ENCODE measurements at regions not wholly inside any gene's neighbourhood (a gene's known extent, or its start where the extent isn't known, plus 50 kb on each side); places are given as distances from the start of the nearest gene placed in this dataset.

DNA sequence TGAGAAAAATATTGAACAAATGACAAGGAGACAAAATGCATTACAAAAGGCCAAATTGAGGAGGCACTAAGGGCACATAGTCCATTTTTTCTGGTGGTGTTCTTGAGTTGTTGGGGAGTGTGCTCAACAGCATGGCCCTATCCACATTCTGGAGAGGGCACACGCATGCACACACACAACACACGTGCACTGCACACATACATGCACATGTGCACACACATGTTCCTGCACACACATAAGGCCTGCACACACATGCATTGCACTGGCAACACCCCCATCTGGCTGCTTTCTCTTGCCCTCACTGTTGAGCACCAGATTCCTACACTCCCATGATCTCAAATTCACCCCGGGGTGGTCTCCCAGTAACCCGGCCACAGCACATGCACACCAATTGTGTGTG, 659.2 kb upstream of the RAB6C start:
- no peak for FAIRE-seq

DNA sequence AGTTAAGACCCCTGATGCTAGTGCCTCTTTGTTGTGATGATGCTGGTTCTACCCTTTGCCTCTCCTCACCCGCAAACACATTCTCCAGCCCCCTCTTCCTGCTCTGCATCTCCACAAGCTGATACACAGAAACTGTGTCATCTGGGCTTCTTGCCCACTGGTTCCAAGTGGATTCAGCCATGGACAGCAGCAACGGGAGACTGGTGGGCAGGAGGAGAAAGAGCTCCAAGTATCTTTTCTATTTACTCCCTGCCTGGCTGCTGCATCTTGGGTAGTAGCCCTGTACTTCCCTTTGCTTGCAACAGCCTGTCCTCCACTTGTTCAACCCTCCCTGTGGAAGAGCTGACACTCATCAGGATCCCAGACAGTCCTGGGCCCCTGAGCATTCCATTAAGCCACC, 655.1 kb upstream of the RAB6C start:
- FAIRE-seq (no peak), DNase-seq (ENCODE audit: low spot score) (no peak)

More for the DNA sequence above, 659.2 kb upstream of the RAB6C start:
- DNase-seq (ENCODE audit: low spot score), result no peak

DNA sequence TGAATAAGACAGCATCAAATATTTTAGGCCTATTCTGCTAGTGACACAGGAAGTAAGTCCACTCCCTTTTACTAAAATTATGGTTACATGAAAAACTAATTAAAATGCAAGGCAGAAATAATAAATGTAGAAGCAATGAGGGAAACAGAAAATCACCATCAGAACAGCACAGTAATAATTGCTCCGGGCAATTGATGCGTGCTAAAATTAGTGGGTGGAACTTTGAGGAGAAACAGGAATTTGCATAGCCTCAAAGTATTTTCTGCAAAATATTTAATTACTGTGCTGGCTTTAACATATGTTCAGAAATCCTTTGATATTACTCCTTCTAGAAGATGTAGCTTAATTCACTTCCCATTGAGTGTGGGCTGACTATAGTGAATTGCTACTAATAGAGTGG, 654.3 kb upstream of the RAB6C start:
- DNase-seq (ENCODE audit: low spot score), result no peak
- no peak for FAIRE-seq

DNA sequence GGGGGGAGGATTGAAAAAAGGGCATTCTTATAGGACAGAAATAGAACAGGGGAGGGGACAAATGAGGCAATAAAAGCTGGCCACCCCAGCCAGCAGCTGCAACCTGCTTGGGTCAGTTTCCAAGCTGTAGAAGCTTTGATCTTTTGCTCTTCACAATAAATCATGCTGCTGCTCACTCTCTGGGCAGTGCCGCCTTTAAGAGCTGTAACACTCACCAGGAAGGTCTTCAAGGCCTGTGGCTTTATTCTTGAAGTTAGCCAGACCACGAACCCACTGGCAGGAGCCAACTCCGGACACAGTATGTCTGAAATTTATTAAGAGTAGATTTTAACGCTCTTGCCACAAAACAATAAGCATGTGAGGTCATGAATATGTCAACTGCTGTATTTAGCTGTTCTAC, 649.9 kb upstream of the RAB6C start:
- DNase-seq (ENCODE audit: low spot score) (no peak), FAIRE-seq (no peak)

DNA sequence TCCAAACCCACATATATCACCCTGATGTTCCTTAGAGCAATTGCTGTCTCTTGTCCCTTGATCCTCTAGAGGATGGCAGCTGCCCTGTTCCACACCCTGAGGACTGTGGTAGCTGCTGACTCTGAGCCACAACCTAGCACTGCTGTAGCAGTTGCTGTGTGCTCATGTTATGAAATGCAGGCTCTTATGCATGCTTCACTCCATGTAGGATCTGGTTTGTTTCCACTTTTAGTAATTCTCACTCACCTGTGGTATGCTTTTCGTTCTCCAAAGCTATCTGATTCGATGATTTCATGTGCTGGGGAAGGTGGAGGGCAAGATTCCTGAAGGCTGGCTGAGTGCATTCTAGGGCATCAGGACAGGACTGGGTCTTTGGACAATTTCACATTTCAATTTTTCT, 649.0 kb upstream of the RAB6C start:
- no peak for FAIRE-seq
- no peak for DNase-seq (ENCODE audit: low spot score)

DNA sequence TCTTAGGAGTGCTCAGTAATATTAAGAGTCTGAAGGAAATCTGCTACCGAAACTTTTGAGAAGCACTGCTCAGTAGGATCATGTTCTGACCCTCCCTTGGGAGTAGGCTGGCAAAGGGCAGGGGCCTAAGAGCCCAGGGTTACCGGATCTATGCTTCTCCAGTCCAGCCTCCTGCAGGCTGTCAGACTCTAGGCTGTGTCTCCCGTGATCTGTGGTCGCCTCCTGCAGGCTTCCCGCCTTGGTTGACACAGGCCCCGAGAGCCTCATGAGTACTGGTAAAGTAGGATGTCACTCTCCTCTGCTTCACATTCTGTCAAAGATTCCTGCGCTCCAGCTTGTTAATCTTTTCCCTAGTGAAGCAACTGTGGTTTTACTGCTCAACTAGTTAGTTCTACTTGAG, 647.8 kb upstream of the RAB6C start:
- DNase-seq (ENCODE audit: low spot score), result no peak

DNA sequence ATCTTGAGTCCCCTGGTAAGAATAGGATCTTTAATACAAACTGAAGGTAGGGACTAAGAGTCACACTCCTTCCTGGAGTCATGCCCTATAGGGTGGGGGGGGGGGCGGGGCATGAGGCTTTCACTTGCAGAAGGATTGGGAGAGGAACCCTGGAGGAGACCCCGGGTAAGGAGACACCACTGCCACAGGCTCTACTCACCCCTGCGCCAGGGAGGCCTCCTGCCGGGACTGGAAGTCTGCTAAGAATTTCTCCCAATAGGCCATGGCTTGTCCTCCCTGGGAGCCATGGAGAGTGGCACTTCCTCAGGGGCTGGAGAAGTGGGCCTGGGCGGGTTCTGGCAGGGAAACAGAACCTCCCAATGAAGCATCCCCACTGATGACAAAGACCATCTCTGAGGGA, 645.3 kb upstream of the RAB6C start:
- FAIRE-seq (no peak), DNase-seq (ENCODE audit: low spot score) (no peak)

More for the DNA sequence above, 647.8 kb upstream of the RAB6C start:
- FAIRE-seq, result no peak

DNA sequence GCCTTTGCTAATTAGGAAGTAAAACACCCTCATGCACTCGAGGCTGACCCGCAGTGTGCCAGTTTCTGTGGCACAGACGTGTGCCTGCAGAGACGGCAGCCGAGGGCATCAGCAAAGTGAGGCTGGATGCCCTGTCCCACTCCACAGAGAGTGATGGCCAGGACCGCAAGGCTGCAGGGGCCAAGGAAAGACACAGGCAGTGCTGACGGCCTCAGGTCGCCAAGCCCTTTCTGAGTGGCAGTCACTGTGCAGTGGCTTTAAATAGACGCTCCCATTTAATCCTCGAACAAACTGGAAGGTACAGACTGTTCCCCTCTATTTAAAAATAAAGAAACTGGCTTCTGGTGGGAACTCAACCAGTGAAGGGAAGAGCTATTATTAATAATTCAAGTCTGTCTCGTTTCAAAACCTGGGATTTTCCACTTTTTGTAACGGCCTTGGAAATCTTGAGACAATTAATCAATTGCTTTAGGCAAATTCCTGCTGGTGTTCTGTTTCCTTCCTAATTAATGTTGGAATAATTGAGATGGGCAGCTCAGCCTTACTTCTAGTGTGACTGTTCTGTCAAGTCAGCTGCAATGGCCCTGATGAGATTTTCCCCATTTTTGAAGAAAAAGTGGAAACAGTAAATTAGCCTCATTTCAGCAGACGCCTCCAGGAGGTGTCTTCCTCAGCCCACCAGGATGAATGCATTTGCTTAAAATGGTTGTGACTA, 644.6 kb upstream of the RAB6C start:
- no peak for FAIRE-seq
- no peak for DNase-seq (ENCODE audit: low spot score)

DNA sequence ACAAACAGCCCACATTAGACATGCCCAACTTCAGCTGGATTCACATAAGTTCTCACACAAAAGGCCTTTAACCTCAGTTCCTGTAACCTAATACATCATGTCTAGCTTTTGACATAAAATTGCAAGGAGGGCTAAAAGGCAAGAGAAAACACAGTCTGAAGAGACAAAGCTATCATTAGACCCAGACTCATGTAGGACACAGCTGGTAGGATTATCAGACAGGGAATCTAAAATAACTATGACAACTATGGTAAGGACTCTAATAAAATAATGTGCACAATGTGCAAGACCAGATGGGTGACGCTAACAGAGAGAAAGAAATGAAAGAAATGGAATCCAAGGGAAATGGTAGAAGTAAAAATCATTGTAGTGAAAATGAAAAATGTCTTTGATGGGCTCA, 643.2 kb upstream of the RAB6C start:
- DNase-seq (ENCODE audit: low spot score) (no peak), FAIRE-seq (no peak)

DNA sequence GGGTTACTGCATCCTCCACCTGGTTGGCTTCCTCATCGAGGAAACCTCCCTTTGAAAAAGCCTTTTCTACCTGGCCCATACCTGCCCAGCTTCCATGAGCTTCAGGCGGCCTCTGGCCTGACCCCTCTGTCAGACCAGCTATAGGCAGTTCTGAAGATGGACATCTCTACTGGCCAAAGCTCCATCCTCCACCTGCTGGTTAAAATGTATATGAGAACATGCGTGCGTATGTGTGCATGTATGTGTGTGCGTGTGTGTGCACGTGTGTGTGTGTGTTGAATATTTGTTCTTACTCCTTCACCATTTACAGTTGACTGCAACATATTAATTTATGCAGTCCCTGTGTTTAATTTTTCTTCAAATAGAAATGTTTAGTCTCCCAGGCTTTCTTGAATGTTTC, 642.4 kb upstream of the RAB6C start:
- FAIRE-seq, result no peak
- DNase-seq (ENCODE audit: low spot score), result no peak

DNA sequence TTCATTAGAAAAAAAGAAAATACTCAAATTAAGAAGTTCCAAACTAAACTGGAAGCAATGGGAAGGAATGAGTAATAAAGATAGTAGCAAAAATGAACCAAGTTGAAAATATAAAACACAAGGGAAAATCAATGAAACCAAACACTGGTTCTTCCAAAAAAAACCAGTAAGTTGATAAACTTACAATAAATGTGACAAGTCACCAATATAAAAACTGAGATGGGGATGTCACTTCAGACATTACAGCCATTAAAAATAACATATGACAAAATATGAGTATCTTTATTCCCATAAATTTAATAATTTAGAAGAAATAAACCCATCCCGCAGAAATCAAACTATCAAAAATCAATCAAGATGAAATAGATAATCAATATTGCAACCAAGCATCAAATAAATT, 633.9 kb upstream of the RAB6C start:
- FAIRE-seq, result no peak

DNA sequence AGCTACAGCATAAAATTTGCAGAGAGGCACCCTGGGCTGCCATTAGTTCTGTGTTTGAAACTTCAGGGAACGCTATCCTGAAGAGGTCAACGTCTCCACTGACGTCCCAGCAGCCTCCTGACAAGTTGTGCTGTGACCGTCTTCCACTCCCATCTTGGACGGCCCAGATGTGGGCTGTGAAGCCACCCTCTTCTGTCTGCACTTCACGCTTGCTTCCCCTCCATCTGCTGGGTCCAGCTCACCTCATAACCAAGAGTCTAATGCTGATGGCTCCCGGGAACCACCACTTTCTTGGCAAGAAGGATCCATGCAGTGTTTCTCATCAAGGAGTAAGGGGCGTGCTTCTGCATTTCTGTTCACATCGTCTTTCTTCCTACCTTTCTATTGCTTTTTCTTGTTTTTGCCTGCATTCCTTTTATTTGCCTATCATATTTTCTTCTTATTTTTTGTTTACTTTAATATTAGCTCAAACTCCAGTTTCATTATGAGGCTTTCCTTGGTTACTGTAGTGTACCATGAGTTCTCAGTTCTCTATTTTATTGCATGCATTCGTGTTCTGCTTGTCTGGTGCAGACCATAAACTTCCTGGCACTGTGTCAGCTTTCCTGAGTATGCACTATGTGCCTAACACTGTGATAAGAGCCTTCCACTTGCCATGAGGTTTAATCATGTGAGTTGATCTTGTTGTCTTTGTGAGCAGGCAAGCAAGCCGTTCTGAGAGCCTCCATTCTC, 631.8 kb upstream of the RAB6C start:
- FAIRE-seq, result no peak
- DNase-seq (ENCODE audit: low spot score), result no peak

More for the DNA sequence above, 633.9 kb upstream of the RAB6C start:
- no peak for DNase-seq (ENCODE audit: low spot score)

DNA sequence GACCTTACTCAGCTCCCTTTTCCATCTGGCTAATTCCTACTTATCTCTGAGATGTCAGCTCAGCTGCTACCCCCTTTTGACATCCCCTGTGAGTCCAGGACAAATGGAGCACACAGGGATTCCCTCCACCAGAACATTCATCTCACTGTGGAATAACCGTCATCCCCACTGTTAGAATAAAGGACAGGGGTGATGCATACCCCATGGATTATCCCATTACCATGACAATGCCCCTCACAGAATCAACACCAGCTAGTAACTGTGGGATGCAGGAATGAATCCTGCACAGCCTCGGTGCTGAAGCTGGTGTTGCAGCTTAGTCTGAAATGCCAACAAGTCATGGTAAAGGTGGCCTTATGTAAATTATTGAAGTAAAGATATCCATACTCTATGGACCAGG, 624.8 kb upstream of the RAB6C start:
- no peak for FAIRE-seq
- no peak for DNase-seq (ENCODE audit: low spot score)

DNA sequence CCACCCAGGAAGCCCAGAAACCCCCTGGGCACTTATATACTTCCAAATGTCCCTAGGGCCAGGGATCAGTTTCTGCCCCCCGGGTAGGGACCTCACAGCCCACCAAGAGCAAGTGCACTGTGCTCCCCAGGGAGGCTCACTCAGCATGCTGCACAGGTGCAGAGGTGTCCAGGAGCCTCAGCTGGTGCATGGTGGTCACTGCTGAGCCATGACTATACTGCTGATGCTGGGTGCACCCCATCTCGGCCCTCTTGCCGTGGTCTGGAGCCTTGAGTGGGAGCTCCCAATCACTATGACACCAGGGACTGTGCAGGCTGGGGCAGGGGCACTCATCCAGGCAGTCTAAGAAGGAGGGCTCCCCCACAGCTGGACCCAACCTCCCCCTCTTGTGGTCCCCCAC, 617.8 kb upstream of the RAB6C start:
- FAIRE-seq (no peak), DNase-seq (ENCODE audit: low spot score) (no peak)

DNA sequence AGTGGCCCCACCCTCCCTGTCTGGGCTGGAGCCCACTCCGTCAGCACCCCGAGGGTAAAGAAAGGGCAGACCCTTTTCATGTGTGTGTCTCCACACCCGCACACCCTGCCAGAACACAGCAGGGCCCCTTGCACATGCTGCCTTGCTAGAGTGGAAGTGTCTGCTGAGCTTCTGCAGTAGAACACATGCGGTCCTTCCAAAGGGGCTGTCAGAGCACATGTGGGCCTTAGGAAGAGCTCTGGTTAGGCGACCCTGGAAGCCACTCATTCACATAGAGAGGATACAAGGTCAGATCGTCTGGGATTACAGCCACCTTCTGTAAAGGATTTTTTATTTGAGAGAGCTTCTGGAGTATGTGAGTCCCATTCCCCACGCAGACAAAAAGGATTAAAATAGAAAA, 613.2 kb upstream of the RAB6C start:
- no peak for FAIRE-seq
- no peak for DNase-seq (ENCODE audit: low spot score)

DNA sequence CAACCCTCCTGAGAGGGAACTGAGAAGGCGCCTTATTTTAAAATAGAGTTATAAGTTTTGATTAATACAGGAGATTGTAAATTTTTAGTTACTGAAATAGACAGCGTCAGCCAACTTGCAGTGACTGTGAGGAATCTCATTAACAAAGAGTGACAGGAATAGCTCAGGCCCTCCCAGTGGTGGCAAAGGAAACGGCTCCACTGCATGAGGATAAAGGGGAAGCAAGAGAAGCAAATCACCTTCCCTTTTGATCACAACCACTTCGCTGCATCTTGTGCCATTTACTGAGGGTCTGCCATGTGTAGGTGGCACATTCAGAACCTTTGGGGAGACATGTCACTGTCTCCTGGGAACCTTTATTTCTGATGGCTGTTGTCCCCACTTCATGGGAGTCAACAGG, 612.4 kb upstream of the RAB6C start:
- DNase-seq (ENCODE audit: low spot score), result no peak
- FAIRE-seq, result no peak

DNA sequence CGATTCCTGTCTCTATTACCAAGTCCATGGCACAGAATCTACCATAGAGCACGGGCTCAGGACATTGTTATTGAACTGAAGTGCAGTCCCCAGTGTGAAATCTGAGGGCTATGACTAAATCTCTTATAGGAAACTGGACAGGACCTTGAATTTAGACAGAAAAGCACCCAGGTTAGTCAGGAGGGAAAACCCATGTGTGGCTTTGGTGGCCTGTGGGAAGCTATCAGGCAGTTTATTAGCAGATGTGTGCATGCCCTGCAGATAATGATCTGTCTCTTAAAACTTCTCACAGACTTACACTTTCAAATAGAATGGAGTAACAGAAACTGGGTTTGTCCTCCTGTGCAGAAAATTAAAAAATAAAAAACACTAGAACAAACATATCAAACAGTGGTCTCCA, 610.0 kb upstream of the RAB6C start:
- DNase-seq (ENCODE audit: low spot score), result no peak
- no peak for FAIRE-seq

DNA sequence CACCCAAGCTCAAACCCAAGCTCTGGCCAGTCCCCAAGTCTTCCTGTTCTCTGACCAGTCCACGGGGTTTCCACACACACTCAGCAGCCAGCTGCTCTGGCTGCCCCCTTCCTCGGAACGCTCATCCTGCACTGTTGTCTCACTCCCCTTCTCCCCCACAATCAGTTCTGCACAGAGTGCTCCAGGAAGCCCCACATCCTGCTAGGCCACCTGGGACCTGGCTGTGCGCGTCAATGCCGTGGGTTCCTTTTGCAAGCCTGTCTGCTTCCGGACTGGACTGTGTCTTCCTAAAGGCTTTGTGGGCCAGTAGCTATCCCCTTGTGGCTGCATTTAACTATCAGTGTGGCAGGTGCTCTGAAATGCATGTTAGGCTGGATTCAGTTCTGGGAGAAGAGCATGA, 605.0 kb upstream of the RAB6C start:
- DNase-seq (ENCODE audit: low spot score), result no peak
- FAIRE-seq, result no peak

DNA sequence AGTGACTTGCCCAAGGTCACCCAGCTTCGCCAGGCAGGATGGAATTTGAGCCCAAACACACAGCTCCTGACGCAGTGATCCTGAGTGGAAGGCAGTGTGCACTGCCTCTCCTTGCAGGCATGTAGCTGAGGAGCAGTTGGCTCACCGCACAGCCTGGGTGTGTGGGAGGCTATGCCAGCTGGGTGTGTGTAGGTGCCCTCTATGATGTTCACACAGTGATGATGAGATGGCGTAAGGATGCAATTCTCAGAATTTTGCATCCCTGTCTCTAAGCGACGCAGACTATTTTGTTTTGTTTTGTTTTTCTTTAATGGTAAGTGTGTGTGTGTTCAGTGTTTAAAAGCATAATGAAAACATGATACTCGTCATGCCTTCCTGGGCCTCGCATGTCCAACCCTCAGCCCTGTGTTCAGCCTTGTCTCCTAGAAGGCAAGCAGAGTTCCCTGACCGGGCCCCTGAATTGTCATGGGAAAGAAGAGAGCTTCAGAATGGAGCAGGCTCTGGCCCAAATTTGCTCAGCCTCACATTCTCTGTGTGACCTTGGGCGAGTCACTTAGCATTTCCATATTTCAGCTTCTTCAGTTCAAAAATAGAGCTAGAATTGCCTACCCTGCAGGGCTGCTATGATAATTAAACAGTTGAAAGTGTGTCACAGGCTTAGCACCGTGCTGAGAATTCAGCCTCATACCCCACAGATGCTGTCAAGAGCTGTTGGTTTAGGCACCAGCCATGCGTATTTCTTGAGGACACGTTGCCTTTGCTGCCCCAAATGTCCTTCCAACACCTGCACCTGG, 603.6 kb upstream of the RAB6C start:
- FAIRE-seq (no peak), DNase-seq (ENCODE audit: low spot score) (no peak)

DNA sequence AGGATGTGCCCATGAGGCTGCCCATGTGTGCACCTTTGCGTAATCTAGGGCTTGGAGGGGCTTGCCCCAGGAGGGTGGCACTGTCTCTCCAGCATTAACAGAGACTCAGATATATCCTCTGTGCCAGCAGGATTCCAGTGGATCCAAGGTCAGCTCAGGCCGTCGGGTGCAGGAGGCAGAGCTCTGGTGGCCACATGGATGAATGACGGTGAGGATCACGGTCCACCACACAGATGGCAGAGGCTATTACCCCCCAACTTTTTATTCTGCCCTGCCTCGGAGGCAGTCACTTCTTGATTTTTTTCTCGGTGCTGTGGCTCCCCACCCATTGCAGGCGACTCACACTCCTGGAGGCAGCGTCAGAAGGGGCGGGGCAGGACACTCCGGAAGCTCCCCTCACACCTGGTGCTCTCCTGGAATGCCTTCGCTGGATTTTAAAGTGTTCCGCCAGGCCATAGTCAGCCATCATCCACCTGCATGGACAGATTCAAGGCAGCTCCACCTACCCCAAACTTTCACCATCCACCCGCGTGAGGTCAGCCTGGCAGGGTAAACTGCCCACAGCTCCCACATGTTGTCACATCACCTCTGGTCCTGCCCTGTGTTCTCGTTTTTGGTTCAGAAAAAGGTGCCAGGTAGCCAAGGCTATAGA, 602.9 kb upstream of the RAB6C start:
- FAIRE-seq (no peak), DNase-seq (ENCODE audit: low spot score) (no peak)

DNA sequence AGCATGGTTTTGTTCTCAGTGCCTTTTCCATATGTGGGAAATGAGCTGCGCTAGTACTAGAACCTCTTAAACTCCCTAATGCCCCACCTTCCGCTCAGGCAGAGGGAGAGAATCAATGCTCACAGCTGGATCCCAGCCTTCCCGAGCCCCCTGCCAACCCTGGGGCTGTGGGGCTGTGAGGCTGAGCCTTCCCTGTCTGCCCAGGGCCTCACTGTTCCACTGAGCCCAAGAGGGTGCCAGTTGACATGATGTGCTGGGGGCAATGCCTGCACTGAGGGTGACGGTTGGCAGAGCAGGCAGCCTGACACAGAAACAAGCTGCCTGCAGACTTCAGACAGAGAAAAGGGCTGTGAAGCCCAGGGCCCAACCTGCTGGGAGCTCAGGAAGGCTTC, 602.4 kb upstream of the RAB6C start:
- no peak for FAIRE-seq
- DNase-seq (ENCODE audit: low spot score), result no peak

DNA sequence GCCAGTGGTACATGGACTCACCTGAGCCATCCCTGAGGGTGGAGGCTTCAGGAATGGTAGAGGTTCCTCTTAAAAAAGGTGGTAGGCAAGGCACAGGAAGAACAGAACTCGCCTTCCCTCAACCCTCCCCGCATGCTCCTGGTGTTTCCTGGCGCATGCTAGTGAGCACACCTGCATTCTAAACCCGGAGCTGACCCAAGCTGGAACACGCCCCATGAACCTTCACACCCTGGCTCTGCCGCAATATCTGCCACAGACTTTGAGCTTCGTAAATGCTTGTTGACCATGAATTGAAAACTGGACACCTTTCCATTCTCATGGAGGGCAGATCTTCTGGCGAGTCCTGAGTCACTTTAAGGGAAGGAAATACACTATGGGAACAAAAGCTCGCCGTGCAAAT, 601.3 kb upstream of the RAB6C start:
- FAIRE-seq (no peak), DNase-seq (ENCODE audit: low spot score) (no peak)

Data from RCC 7860 (cell line).